Pancreas (tissue), 10 donors: ENCODE measurements at regions not wholly inside any gene's neighbourhood (a gene's known extent, or its start where the extent isn't known, plus 50 kb on each side); places are given as distances from the start of the nearest gene placed in this dataset.

Source experiments
- ATAC-seq, 4 donors: fragments of 200-7000 bp; cut with Tn5 transposase; one replicate each; pipeline versions ENCODE4 v1.8.0 to v1.9.1; 2020; ENCODE audit warnings: mild to moderate bottlenecking in 4 of 4, moderate library complexity in 4 of 4
- DNase-seq, 6 donors: peaks; one replicate each; pipeline ENCODE4 v3.0.0-alpha.2; 2020
- FAIRE-seq: peaks from 2 replicates; lab custom pipeline; 2012; peaks lifted over from hg19 to GRCh38; lab: Jason Lieb, UNC
- H3K27ac ChIP-seq, 4 donors: fragments of 200-600 bp; sonication (generic); 1 replicate in 3 of 4; 2 replicates in 1 of 4; pipeline versions ENCODE4 v1.5.0 to v1.8.0; 2020
- H3K27me3 ChIP-seq, 4 donors: fragments of 200-600 bp; one replicate each; pipeline ENCODE4 v1.8.0; 2021
- H3K36me3 ChIP-seq, 3 donors: fragments of 200-600 bp; sonication (generic) in 1 of 3; one replicate each; pipeline versions ENCODE4 v1.5.0 to v1.8.0; 2020 to 2021
- H3K4me1 ChIP-seq, 3 donors: fragments of 200-600 bp; one replicate each; pipeline ENCODE4 v1.8.0; 2021
- H3K4me3 ChIP-seq, 4 donors: fragments of 200-600 bp; sonication (generic) in 2 of 4; one replicate each; pipeline versions ENCODE4 v1.5.0 to v1.8.0; 2020 to 2021
- H3K9me3 ChIP-seq, 4 donors: fragments of 200-600 bp; one replicate each; pipeline ENCODE4 v1.8.0; 2021
- WGBS, 2 donors: extraction: QIAGEN DNeasy Blood & Tissue Kit; methylation state at CpG; one replicate each; pipeline ENCODE4 v1.1.7; 2013; 5-methylcytosine and 5-hydroxymethylcytosine counted together
- intact Hi-C, 3 donors: fragments of 100-400 bp; cut with DNase I; formaldehyde crosslinking; loops; one replicate each; pipeline versions ENCODE4 v1.11.1 to v1.14.2; 2022
- TF ChIP-seq, protein P1 (sequence below), 4 donors: fragments of 200-600 bp; sonication (generic) in 3 of 4; IDR thresholded peaks; one replicate each; pipeline versions ENCODE4 v1.5.0 to v1.8.0; 2021; ENCODE audit warnings: antibody characterized with exemption in 4 of 4
- donor health status: healthy with polysubstance abuse.
- donor health status: DM: no; HTN: no; CAD: no; lungs with moderate emphysema.
- donor health status: DM: no; HTN: no; CAD: no.
- donor health status: control.
- donor health status: control.
- donor health status: Bipolar disorder and iron deficiency.
- donor health status: DM: yes; HTN: yes; CAD: no.
- donor health status: DM: no; HTN: no; CAD: no.
- donor health status: DM: no; HTN: no; CAD: no.
- donor health status: DM: yes; HTN: yes; CAD: no.

DNA sequence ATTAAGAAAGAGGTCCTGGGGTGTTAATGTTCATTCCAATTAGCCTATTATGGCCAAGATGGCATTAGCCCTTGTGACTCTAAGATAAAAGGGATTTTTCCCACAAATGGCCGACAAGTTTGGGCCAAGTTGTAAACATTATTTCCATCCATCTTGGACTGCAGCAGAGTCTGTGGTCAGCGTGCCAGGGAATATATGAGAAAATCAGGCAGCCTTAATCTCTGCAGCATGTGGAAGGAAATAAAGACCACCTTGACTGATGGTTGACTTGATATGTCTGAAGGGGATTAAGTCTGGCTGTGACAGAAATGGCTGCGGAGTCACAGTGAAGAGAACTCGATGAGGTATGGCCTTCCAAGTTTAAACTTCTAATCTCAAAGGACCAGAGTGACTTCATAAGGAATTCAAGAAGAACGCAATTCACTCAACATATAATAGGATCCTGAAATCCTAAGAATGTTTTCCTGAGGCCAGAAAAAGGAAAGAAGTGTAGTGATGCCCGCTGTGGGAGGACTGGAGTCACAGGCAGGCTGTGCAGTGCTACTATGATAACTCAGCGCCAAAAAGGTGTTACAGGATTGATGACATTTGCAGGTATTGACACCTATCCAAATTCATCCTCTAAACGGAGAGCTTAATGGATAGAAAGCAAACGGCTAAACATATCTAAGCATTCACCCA is 287.1 kb downstream of the SEC61B start:
- H3K9me3 ChIP-seq, result no peaks in the 10 kb centered on the region
- H3K27me3 ChIP-seq, result no peaks in the 10 kb centered on the region
- DNase-seq (no peak), ATAC-seq (no peak), FAIRE-seq (no peak)
- TF ChIP-seq, protein P1, sequence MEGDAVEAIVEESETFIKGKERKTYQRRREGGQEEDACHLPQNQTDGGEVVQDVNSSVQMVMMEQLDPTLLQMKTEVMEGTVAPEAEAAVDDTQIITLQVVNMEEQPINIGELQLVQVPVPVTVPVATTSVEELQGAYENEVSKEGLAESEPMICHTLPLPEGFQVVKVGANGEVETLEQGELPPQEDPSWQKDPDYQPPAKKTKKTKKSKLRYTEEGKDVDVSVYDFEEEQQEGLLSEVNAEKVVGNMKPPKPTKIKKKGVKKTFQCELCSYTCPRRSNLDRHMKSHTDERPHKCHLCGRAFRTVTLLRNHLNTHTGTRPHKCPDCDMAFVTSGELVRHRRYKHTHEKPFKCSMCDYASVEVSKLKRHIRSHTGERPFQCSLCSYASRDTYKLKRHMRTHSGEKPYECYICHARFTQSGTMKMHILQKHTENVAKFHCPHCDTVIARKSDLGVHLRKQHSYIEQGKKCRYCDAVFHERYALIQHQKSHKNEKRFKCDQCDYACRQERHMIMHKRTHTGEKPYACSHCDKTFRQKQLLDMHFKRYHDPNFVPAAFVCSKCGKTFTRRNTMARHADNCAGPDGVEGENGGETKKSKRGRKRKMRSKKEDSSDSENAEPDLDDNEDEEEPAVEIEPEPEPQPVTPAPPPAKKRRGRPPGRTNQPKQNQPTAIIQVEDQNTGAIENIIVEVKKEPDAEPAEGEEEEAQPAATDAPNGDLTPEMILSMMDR (IDR thresholded peaks at IDR 0.05), result no peak
- no peaks in the 10 kb centered on the region for H3K36me3 ChIP-seq
- H3K4me3 ChIP-seq, result no peak overlapping the region
- peaks cover 0 to 6% (median 0%) of the 10 kb centered on the region in 3 donors for H3K4me1 ChIP-seq
- 74 to 75% methylated on average over 9 of the region's 9 CpGs for WGBS, 2 donors
- H3K27ac ChIP-seq, result no peak overlapping the region
- intact Hi-C loops, result no loop called here

DNA sequence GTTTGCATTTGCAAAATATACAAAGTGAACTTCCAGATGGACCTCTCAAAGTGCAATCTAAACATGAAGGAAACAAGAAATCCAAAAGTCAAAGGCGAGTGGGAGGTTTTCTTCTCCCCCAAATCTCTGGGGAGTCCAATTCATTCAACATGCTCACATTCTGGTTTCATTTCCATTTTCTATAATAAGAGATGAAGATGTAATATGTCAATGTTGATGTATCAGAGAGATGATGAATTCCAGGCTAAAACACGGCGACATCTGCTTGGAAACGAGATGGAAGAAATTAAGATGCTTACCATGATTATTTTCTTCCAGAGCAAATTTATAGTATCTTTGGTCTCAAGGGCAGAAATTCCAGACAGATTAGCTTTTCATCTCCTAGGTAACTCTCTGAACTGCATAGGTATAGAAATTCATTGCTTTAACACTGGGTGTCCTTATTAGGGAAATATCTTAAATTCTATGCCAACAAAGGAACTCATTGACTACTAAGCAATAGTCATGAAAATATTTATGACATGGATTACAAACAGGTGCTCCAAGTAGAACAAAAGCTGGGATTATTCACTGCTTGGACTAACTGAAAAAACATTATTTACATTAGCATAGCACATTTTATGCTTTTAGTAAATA is 287.9 kb downstream of the SEC61B start:
- H3K27ac ChIP-seq, result no peak overlapping the region
- peaks cover 0 to 6% (median 0%) of the 10 kb centered on the region in 3 donors for H3K4me1 ChIP-seq
- no peaks in the 10 kb centered on the region for H3K9me3 ChIP-seq
- ATAC-seq (no peak), FAIRE-seq (no peak), DNase-seq (no peak)
- no peaks in the 10 kb centered on the region for H3K36me3 ChIP-seq
- no peaks in the 10 kb centered on the region for H3K27me3 ChIP-seq
- no peak overlapping the region for H3K4me3 ChIP-seq
- WGBS, 2 donors, result 65 to 72% methylated on average over 4 of the region's 4 CpGs
- intact Hi-C loops, result no loop called here
- TF ChIP-seq, protein P1 (IDR thresholded peaks at IDR 0.05), result no peak

GRCh38 chr9:99511723-99512122 is 289.6 kb downstream of the SEC61B start:
- ATAC-seq (no peak), DNase-seq (no peak), FAIRE-seq (no peak)
- Histone ChIP-seq H3K4me3 (no peak overlapping the region), H3K4me1 (peaks cover 0 to 6% (median 0%) of the 10 kb centered on the region in 3 donors), H3K27ac (no peak overlapping the region), H3K36me3 (no peaks in the 10 kb centered on the region), H3K9me3 (no peaks in the 10 kb centered on the region), H3K27me3 (no peaks in the 10 kb centered on the region)
- WGBS, 2 donors, result 79 to 87% methylated on average over 3 of the region's 3 CpGs
- intact Hi-C loops, result no loop called here
- TF ChIP-seq, protein P1 (IDR thresholded peaks at IDR 0.05), result no peak

- H3K4me1 ChIP-seq, result peaks cover 0 to 6% (median 0%) of the 10 kb centered on the region in 3 donors
- no peak for DNase-seq
- WGBS, 2 donors, result 68 to 76% methylated on average over 2 of the region's 2 CpGs
- peak in 1 of 4 donors; percentile 21 for ATAC-seq
- no peaks in the 10 kb centered on the region for H3K36me3 ChIP-seq
- FAIRE-seq, result no peak
- intact Hi-C loops, result no loop called here
- H3K27ac ChIP-seq, result no peak overlapping the region
- TF ChIP-seq, protein P1 (IDR thresholded peaks at IDR 0.05), result no peak
- H3K27me3 ChIP-seq, result no peaks in the 10 kb centered on the region
- H3K4me3 ChIP-seq, result no peak overlapping the region
- no peaks in the 10 kb centered on the region for H3K9me3 ChIP-seq
These were observed 291.5 kb downstream of the SEC61B start for GRCh38 chr9:99513441-99514112.
